NCI-H510A treated with DMSO at 0.1 percent for 48 hours (cell line): ENCODE measurements at regions not wholly inside any gene's neighbourhood (a gene's known extent, or its start where the extent isn't known, plus 50 kb on each side); places are given as distances from the start of the nearest gene placed in this dataset.
"Not testable (repeated sequence)": the region's sequence is repeated elsewhere in the genome, so short reads cannot be mapped to it uniquely, and the experiment has no call there.

Source experiments
- DNase-seq: peaks from one replicate; lab custom pipeline; 2025; lab: John Stamatoyannopoulos, UW

DNA sequence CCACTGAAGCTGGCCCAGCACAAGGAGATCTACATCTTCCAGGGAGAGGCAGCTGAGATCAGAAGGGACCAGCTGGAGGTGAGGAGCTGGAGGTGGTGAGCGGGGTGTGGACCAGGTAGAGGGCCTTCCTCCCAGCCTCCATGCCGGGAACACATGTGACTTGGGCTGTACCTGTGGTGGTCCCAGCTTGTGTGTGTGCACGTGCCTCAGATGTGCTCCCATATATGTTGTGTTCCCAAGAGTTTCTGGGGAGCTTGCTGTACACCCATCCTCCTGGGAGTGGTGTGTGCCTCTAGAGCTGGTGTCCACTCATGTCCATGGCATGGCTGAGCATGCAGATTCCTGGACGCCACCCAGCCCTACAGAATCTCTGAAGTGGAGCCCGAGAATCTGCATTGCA, 183.7 kb upstream of the AKAP13 start:
- not testable (repeated sequence) for DNase-seq

DNA sequence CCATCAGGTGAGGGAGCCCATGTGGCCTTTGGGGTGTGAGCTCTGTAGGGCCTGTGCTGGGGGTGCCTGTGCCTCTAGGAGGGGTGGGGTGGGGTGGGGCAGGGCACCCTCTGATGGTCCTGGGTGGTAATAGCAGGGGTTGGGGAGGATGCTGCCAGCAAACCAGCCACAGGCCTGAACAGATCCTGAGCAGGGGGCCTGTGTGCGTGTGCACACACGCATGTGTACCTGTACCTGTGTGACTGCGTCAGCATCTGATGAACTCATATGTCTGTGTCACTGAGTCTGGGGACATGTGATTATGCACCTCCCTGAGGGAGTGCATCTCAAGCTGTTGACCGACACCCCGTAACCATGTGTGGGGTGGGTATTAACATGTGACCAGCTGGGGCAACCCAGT, 182.8 kb upstream of the AKAP13 start:
- not testable (repeated sequence) for DNase-seq

DNA sequence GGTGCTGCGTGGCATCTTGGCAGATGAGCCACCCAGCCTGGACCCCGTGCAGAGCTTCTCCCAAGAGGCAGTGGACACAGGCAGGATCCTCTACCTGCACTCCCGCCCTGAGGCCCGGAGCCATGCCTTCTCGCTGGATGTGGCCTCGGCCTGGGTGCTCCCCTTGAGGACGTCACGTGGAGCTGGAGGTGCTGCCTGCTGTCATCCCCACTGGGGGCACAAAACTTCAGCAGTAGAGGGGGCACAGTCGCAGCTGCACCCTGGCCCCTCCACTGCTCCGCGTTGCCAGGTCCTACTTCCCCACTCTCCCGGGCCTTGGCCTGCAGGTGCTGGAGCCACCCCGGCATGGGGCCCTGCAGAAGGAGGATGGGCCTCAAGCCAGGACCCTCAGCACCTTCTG, 182.0 kb upstream of the AKAP13 start:
- DNase-seq = not testable (repeated sequence)

DNA sequence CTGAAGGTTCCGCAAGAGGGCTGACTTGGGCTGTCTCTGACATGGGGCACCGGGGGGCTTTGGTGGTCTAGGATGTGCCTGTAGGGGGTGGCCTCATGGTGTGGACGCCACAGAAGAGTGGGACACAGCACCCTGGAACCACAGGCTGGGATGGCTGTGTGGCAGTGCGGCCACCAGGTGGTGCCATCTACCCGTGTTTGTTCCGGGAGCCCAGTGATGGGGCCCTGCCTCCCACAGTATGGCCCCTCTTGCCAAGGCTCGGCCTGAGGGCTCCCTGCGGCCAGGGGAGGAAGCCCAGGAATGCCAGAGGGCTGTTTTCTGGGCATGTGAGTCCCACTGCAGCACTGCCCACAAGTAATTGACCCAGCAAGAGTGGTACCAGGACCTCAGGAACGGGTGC, 180.2 kb upstream of the AKAP13 start:
- not testable (repeated sequence) for DNase-seq

DNA sequence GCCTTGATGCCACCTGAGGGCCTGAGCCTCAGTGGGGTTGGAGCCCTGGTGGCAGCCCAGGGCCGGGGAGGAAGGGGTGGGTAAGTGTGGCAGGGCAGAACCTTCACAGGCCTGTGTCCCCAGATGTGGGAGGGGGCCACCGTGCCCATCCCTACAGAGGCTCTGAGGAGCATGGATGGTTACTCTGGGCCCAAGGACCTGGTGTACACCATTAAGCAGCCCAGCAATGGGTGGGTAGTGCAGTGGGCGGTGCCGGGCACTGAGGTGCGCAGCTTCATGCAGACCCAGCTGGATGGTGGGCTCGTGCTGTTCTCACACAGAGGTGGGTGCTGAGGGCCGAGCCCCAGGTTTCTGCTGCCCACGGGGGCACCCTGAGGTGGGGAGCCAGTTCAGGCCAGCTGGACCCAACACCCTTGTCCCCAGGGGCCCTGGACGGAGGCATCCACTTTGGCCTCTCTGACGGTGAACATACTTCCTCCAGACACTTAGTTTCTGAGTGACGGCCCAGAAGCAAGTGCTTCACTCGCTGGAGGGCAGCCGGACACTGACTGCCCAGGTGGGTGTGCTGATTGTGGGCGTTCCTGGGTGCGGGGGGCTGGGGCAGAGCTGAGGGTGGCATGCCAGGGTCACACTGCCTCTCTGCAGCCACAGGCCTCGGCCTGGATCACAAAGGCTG, 179.1 kb upstream of the AKAP13 start:
- DNase-seq = not testable (repeated sequence)

DNA sequence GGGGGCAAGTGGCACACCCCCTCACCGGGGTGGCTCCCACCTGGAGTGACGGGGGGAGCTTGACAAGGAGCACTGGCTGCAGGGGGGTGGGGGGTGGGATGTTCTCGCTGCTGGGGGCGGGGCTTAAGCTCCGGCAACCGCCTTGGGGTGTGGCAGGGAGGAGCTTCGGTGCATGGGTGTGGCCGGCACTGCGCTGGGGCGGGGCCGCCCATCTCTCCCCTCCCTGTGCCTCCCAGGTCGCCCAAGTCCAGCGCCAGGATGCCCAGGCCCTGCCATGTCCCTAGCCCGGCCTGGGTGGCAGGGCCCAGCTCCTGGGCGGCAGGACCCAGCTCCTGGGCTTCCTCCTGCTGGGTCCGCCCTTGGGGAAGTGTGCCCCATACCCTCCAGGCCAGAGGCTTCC, 175.9 kb upstream of the AKAP13 start:
- not testable (repeated sequence) for DNase-seq

DNA sequence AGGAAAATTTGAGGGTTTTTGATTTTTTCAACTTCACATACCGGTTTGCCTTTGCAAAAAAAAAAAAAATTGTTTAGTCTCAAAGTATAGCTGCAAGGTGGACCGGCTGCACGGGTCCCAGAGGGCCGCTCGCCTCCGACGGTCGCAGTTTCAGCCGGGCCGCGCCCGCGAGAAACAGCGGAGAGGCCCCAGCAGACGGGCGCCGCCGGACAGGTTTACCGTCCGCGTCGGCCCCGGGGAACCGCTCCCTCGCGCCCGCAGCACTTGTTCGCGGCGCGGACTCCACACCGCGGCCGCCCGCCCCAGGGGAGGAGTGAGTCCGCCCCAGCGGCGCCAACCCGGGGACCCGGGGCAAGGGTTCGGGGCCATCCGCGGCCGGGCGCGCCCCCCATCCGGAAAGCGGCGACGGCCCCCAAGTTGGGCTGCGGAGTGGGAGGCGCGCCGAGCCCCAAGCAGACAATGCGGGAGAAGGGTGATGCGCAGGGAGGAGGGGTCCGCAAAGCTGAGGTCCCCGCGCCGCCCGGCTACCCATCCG, 146.5 kb upstream of the AKAP13 start:
- not testable (repeated sequence) for DNase-seq

DNA sequence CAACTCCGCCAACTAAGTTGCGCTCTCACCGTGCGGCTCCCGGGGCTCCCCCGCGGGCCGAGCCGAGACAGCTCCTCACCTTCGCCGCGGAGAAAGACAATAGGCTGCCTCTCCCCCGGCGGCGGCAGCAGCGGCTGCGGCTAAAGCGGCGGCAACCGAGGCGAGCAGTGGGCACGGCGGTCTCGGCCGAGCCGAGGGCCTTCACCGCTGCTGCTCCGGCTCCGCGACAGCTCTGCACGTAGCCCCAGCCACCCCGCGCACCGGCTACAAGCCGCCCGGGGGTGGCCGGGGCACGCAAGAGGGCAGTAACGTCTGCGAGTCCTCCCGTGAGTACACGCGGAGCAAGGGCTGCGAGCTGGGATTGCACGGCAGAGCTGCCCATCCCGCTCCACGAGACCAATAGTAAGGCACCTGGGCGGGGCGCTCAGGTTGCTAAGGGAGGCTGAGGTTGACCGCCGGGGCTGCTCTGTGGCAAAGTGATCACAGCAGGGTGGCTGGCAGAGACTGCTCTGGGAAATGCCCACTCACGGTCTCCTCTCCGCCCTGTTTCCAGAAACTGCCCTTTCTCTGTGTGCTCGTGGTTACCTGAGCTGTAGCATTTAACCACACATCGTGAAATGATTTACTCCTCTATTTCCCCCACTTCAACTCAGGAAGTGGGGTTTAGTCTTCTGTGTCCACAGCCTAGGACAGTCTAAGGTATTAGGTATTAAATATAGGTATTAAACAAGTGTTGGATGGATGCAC, 145.8 kb upstream of the AKAP13 start:
- DNase-seq = not testable (repeated sequence)

DNA sequence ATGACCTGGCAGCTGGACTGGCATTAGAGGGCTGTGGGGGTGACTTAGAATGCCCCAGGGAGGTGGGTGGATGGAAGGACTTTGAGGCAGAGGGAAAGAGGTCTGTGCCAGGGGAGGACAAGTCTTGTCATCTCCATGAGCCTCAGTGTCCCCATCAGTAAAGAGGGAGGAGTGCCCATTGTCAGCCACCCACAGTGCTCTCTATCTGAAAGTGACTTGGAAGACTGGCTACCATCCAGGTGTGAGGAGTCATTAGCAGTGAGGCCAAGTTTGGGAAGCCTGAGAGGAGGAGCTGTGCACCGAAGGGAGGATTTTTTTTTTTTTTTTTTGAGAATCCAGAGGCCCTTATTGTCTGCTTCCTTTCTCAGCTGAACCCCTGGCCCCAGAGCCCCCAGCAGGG, 136.3 kb upstream of the AKAP13 start:
- not testable (repeated sequence) for DNase-seq

DNA sequence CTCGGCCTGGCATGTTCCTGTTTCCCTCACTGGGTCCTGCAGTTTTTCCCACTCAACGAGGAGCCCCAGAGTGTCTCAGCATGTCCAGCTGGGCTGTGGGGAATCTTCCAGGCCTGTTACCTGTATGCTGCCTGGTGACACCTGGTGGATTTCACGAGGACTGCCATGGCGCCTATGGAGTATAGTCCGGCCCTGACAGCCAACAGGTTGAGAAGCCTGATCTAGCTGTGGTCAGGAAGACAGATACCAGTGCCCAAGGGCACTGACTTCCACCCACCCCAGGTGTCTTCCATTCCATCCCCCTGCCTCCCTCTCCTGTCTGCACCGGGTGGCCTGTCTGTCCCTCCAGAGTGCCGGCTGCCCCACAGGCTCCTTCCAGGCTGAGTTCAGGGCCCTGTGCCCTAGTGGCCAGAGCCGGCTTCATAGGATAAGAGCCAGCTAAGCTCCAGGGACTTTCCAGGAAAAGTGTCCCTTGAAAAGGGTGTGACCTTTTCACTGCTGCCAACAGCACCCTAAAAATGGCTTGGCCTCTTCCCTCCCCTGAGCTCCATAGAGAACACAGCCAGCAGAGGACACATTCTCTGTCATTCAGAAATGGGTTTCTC, 129.4 kb upstream of the AKAP13 start:
- not testable (repeated sequence) for DNase-seq

DNA sequence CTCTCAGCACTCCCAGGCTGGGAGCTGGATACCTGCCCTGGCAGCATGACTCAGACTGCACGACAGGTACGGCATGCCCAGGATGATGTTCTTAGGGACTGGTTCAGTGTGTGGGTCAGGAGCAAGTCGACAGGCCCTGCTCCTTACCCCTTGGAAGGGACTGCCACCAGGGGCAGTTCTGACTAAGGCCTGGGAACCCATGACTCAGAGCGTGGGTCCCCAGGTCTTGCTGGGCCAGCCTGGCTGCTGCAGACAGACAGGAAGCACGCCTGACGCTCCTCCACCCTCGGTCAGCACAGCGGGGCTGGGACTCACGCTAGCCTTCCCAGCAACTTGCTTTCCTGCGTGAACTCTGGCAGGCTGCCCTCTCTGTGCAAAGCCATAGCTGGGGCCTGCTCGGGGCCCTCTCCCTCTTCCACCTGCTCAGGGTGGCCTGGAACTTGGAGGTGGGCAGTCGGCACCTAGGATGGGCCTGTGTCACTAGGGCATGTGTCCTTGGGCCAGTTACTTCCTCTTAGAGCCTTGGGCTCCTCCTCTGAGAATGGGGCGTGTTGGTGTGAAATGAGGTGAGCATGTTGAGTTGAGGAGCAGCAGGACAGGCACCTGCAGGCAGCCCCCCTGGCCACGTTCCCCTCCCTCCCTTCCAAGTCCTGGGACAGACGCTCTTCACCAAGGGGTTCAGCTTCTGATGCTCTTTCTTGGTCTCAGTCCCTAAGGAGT, 127.0 kb upstream of the AKAP13 start:
- DNase-seq = not testable (repeated sequence)

DNA sequence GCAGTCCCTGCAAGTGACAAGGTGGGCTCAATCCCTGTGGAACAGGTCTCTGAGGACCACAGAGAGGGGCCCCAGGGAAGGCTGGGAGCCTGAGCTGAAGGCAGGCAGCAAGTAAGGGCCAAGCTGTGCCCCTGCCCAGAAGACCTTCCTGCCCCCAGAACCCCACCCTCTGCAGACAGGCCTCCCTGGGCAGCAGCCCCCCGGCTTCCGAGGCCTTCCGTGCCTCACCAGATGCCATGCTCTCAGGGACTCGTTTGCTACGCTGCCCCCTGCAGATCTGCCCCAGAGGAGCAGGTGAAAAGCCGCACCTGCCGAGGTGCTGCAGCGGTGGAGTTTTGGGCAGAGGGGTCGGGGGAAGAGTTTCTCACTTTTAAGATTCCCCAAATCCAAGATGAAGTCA, 125.4 kb upstream of the AKAP13 start:
- DNase-seq = not testable (repeated sequence)

DNA sequence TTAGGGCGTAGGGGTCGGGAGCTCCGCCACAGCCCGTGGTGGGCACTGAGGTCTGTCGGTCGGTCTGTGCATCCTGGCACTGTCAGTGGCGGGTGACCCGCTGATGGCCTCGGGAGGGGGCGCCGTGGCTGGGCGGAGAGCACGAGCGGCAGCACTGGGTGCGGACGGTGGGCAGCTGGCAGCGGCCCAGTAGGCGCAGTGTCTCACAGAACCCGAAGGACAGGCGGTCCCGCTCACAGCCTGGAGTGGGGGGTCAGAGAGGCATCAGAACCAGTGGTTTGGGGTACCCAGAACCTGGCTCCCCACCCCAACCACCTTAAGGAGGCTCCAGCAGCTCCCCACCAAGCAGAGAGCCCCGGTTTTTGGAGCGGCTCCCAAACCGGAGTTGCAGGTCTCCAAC, 124.9 kb upstream of the AKAP13 start:
- not testable (repeated sequence) for DNase-seq

DNA sequence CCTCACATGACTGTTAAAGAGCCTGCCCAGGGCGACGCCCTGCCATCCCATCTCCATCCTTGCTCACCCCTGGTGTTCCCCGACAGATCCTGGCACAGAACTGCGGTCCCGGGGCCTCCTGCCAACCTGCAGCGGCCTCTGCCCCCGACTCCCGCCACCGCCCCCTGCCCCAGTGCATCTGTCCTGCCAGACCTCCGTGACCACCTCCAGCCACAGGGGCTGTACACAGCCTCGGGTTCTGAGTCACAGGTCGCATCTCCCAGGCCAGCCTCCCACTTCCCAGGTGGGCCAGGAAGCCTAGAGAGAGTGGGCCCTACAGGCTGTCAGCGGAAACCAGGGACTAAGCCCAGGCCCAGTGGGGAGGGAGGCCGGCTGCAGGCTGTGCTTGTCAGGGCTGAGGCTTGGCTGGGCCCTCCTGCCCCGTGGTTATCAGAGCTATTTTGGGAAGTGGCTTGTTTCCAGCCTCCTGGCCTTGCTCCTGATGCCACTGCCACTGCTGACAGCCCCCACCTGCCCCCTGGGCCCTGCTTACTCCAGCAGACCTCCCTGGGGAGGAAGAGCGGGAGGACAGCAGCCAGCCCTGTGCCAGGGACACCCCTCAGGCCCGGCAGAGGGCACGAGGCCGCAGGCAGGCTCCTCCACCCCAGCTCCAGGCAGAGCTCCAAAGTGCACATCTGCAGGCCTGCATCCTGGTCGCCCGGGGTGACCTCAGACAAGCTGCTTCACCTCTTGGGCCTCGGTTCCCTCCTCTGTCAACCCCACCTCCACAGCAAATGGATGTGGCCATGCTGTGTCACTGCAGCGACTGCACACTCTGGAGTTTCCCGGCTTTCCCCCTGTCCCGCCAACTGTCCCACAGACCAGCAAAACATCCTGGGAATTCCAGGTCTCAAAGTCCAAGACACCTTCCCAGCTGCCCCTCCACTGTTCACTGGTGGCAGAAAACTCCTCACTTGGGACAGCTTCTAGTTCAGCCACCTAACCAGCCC, 124.1 kb upstream of the AKAP13 start:
- DNase-seq = not testable (repeated sequence)

DNA sequence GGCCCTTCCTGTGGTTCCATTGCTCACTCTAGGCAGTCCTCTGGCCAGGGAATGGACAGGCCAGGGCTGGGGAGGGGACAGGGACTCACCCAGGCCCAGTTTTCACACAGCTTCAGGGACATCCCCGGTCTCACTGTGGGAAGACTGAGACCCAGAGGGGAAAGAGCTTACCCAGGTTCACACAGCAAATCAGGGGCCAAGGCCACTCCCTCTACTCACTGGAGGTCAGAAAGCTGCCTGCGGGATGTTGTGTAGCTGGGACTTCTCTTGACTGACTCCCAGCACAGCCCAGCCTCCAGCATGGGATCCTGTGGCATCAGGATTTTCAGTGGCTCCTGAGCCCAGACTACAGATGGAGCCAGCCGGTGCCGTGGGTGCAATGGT, 122.3 kb upstream of the AKAP13 start:
- DNase-seq = not testable (repeated sequence)

DNA sequence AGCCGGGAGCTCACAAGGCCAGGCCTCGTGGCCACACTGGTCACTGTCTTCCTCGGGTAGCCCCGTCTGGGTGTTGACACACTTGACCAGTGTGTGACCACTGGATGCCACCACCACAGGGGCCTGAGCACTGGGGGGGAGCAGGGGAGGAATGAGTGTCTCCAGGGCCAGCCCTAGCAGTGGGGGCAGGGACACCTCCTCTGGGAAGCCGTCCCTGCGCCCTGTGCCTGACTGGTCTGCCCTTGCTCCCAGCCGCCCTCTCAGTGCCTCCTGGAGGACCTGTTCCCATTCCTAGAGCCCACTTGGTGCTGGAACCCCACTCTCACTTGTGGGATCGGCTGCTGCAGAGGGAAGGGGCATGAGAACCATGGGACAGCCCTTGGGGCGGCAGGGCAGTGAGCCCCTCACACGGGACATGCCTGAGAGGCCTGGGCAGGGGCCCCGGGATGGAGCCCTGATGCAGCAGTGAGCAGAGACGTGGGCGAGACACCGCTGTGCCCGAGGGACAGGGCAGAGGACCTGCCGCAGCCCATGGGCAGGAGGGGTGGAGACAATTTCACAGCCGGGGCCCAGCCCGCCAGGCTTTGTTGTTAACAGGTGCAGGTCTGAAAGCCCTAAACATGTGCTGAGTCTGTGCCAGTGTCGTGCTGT, 121.7 kb upstream of the AKAP13 start:
- DNase-seq = not testable (repeated sequence)

DNA sequence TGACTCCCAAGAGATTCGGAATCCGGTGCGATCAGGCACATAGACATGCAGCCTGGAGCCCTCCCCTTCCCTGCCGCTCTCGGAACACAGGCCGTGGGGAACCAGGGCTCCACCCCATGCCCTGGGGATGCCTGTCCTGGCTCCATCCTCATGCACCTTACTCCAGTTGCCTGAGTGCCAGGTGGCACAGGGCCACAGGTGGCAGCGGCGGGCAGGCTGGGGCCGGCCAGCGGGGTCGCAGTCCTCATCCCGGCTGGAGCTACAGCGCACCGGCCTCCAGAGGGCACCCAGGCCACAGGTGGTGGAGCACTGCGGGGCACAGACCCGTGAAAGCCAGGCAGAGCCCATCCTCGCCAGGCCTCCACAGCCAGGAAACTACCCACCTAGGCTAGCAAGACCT, 119.9 kb upstream of the AKAP13 start:
- not testable (repeated sequence) for DNase-seq

DNA sequence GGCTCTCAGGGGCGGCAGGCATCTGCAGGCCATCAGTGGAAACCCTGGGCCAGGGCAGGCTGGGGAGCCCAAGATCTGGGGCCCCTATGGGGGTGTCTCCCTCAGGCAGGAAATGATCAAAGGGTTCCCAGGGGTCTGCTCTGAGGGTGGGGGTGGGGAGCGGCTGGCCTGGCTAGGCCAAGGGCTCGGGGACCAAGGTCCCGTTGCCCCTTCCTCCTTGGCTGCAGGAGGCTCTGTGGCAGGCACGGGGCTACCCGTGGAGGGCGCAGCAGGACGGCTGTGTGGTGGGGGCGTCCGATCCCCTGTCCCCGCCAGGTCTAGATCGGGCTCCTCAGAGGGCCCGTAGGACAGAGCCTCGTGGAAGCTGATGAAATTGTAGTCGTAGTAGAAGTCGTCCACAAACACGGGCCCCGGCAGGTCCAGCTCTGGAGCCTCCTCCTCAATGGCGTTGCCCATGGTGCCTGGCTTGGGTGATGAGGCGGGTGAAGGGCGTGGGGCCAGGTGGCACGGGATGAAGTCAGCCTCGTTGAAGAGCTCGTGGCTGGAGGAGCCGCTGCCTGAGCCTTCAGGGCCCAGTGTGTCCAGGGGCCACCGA, 117.8 kb upstream of the AKAP13 start:
- not testable (repeated sequence) for DNase-seq

DNA sequence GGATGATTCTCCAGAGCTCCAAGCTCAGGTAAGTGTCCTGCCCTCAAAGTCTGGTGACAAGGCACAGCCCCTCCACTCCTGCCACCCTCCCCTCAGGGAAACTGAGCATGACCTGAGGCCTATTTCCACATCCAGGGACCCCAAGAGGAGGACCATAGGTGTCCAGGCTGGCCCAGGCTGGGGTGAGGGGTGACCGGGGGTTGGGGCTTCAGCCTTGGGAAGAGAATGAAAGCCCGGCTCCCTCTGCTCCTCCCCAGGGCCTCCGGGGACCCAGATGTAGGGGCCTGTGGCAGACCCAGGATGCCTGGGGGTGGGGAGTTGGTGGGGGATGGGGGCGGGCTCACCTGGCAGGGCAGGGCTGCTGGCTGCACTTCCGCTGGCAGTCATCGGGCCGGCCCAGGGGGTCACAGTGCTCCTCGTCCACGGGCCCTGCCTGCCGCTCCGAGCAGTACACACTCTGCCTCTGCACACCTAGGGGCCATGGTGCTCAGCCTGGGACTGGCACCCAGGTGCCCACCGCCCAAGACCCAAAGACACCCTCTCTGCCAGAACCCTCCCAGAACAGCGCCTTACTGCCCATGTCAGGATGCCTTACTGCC, 116.5 kb upstream of the AKAP13 start:
- DNase-seq = not testable (repeated sequence)
